NB4 (cell line): ENCODE measurements at regions not wholly inside any gene's neighbourhood (a gene's known extent, or its start where the extent isn't known, plus 50 kb on each side); places are given as distances from the start of the nearest gene placed in this dataset.
"Not testable (repeated sequence)": the region's sequence is repeated elsewhere in the genome, so short reads cannot be mapped to it uniquely, and the experiment has no call there.

Source experiments
- DNase-seq: peaks from one replicate; pipeline ENCODE4 v3.0.0; 2010; ENCODE audit warnings: low read depth
- H3K4me3 ChIP-seq: one replicate; pipeline ENCODE4 v1.5.1; 2011; ENCODE audit warnings: mild to moderate bottlenecking, low read depth, low read length, moderate library complexity
- MYC ChIP-seq: IDR thresholded peaks from 2 replicates; pipeline ENCODE4 v1.6.1; 2011; ENCODE audit warnings: low read depth, low read length
- POLR2A ChIP-seq: IDR thresholded peaks from 2 replicates; pipeline ENCODE4 v1.6.1; 2011; ENCODE audit warnings: mild to moderate bottlenecking; ENCODE audit not compliant: insufficient read length; ENCODE audit errors: extremely low read depth
- TF ChIP-seq, protein P1 (sequence below): IDR thresholded peaks from 2 replicates; pipeline ENCODE4 v1.6.1; 2011; ENCODE audit warnings: low read depth, low read length
- TF ChIP-seq, protein P2 (sequence below): IDR thresholded peaks from one replicate; pipeline ENCODE4 v1.5.1; 2012; ENCODE audit warnings: low read depth, low read length

DNA sequence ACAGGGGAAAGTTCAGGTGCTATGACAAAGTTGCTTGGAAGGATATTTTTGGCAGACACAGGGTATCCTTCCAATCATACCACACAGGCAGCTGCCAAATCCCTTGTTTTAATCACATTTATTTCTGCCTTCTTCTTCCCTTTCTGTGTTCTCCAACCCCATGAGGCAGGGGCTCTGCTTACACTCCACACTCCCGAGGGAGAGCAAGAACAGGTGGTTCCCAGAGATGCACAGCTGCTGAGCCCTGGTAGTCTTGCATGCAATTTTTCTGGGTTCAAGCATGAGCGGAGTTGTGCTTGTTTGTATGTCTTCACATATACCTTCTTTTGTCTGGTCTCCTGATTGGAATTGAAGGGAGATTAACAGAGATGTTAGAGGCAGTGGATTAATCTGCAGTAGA is 251.7 kb upstream of the ST6GAL2 start:
- TF ChIP-seq, protein P1, sequence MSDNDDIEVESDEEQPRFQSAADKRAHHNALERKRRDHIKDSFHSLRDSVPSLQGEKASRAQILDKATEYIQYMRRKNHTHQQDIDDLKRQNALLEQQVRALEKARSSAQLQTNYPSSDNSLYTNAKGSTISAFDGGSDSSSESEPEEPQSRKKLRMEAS: no peak
- TF ChIP-seq POLR2A (no peak), MYC (no peak)
- TF ChIP-seq, protein P2, sequence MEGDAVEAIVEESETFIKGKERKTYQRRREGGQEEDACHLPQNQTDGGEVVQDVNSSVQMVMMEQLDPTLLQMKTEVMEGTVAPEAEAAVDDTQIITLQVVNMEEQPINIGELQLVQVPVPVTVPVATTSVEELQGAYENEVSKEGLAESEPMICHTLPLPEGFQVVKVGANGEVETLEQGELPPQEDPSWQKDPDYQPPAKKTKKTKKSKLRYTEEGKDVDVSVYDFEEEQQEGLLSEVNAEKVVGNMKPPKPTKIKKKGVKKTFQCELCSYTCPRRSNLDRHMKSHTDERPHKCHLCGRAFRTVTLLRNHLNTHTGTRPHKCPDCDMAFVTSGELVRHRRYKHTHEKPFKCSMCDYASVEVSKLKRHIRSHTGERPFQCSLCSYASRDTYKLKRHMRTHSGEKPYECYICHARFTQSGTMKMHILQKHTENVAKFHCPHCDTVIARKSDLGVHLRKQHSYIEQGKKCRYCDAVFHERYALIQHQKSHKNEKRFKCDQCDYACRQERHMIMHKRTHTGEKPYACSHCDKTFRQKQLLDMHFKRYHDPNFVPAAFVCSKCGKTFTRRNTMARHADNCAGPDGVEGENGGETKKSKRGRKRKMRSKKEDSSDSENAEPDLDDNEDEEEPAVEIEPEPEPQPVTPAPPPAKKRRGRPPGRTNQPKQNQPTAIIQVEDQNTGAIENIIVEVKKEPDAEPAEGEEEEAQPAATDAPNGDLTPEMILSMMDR: no peak
- no peak for DNase-seq
- no peak overlapping the region for H3K4me3 ChIP-seq

DNA sequence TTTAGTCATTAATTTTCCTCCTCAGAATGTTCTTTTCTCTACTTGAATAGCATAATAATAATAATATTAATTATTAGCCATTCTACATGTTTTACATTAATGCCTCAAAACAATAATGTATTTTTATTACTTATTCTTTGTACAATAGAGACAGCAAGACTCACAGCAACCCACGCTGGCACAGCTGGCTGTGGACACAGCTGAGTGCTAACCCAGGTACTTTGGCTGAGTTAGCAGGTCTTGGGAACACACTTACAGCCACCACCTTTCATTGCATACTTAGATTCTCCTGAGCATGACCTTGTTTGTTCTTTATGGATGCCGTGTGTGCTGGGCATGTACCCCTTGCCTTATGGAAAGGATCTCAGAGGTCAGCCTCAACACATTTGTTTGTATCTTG is 260.2 kb upstream of the ST6GAL2 start:
- no peak for DNase-seq
- TF ChIP-seq, protein P2: no peak
- TF ChIP-seq POLR2A: no peak
- H3K4me3 ChIP-seq: no peak overlapping the region

DNA sequence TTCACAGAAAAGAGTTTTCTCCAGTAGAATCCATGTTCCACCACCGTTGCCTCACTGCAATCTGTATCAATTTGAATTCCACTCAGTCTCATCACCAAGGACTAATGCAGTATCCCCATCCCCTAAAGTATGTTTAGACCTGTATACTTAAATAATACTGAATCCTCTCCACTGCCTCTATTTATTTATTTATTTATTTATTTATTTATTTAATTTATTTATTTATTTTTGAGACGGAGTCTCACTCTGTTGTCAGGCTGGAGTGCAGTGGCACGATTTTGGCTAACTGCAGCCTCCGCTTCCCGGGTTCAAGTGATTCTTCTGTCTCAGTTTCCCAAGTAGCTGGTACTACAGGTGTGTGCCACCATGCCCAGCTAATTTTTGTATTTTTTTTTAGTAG is 260.7 kb upstream of the ST6GAL2 start:
- DNase-seq, H3K4me3 ChIP-seq: not testable (repeated sequence)

DNA sequence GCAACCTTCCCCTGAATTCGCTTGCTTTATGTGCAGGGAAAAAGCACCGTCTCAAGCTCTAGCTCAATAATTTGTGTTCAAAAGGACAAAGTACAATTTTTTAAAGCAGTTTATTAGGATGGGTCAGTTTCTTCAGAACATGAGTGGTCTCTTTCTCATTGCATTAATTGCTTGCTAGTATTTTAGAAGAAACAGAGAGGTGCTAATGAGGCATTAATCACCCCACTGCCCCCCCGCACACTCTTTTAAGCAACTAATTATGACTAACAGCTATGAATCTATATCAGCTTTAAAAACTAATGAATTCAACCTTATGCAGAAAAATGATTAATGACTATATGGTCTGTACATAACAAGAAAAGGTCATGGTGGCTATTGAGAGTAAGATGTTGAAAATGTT is 262.1 kb upstream of the ST6GAL2 start:
- H3K4me3 ChIP-seq: no peak overlapping the region
- no peak for DNase-seq
- TF ChIP-seq MYC (no peak), POLR2A (no peak)
- TF ChIP-seq, protein P2: no peak
- TF ChIP-seq, protein P1: no peak

DNA sequence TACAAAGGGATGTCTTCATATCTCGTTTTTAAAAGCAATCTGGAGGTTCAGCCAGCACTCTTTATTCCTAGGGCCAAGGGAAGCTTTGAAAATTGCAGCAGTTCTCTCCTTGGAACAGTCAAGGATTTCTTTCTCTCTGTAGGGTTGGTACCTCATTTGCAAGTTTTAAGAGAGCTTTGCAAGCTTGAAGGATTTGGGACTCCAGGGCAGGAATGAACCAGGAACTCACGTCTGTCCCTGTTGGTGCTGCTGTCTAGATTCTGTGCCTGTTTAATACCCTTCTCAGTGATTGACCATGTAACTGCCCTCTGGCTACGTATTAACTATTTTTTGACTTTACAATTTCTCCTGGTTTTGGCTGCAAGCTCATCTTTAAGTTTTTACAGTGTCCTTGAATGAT is 262.5 kb upstream of the ST6GAL2 start:
- no peak for DNase-seq
- TF ChIP-seq, protein P2: no peak
- TF ChIP-seq, protein P1: no peak
- TF ChIP-seq MYC: no peak
- no peak for TF ChIP-seq POLR2A
- H3K4me3 ChIP-seq: no peak overlapping the region

DNA sequence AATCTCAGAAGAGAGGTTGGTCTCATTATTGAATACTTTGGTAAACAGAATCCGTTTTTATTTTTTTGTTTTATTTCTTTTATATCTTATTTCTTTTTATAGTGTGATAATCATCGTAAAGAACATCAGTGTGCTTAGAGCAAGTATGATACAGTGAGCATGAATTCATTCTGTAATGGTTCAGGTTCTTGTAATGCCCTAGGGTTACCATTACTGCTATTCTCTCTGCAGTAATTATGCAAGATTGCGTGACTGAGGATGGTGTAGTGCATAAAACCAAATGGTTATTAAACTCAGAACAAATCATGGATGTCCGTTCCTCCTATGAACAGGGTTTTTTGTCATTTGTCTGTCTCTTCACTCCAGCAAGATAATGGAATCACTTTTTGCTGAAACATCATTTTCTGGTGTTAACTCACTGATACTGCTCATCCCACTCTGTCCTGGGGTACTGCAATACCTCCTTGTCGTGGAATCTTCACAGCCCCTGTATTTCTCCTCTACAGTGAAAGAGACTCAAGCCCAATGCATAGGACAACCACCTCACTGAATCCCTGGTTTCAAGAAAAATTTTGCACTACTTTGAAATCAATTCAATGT is 274.8 kb upstream of the ST6GAL2 start:
- DNase-seq: no peak
- TF ChIP-seq MYC (no peak), POLR2A (no peak)
- TF ChIP-seq, protein P2: no peak
- TF ChIP-seq, protein P1: no peak
- no peak overlapping the region for H3K4me3 ChIP-seq
